HepG2 (cell line): ENCODE measurements at regions not wholly inside any gene's neighbourhood (a gene's known extent, or its start where the extent isn't known, plus 50 kb on each side); places are given as distances from the start of the nearest gene placed in this dataset.

Source experiments
- ATAD3A ChIP-seq: sonication (generic); formaldehyde crosslinking; IDR thresholded peaks from 2 replicates; pipeline ENCODE4 v1.4.0; 2020; ENCODE audit warnings: missing genetic modification reagents
- JARID2 ChIP-seq: sonication (generic); formaldehyde crosslinking; IDR thresholded peaks from 2 replicates; pipeline ENCODE4 v1.8.1; 2023; ENCODE audit warnings: missing genetic modification reagents, inconsistent platforms; ENCODE audit not compliant: insufficient replicate concordance
- NFIB ChIP-seq: sonication (generic); formaldehyde crosslinking; IDR thresholded peaks from 2 replicates; pipeline ENCODE4 v1.9.0; 2021; ENCODE audit warnings: missing genetic modification reagents, mild to moderate bottlenecking, borderline replicate concordance
- PCBP1 ChIP-seq: fragments of 200-400 bp; formaldehyde crosslinking; IDR thresholded peaks from 2 replicates; pipeline ENCODE4 v1.6.1; 2017; ENCODE audit warnings: mild to moderate bottlenecking, low read depth, low read length, borderline replicate concordance
- RFX5 ChIP-seq: IDR thresholded peaks from 2 replicates; pipeline ENCODE4 v1.6.1; 2011; ENCODE audit warnings: low read depth, low read length, improper control_type of control experiment
- RFXAP ChIP-seq: sonication (generic); formaldehyde crosslinking; IDR thresholded peaks from 2 replicates; pipeline ENCODE4 v1.4.0; 2020; ENCODE audit warnings: missing genetic modification reagents, borderline replicate concordance
- SALL2 ChIP-seq: sonication (generic); formaldehyde crosslinking; IDR thresholded peaks from 2 replicates; pipeline ENCODE4 v1.8.1; 2023; ENCODE audit warnings: mild to moderate bottlenecking, missing genetic modification reagents, inconsistent platforms
- ZBTB3 ChIP-seq: sonication (generic); formaldehyde crosslinking; IDR thresholded peaks from 2 replicates; pipeline ENCODE4 v1.4.0; 2020; ENCODE audit warnings: low read depth, mild to moderate bottlenecking, moderate library complexity, missing genetic modification reagents, borderline replicate concordance
- ZNF20 ChIP-seq: sonication (generic); formaldehyde crosslinking; IDR thresholded peaks from 2 replicates; pipeline ENCODE4 v1.4.0; 2020; ENCODE audit warnings: mild to moderate bottlenecking, moderate library complexity, missing genetic modification reagents
- ZNF615 ChIP-seq: sonication (generic); formaldehyde crosslinking; IDR thresholded peaks from 2 replicates; pipeline ENCODE4 v1.5.0; 2020; ENCODE audit warnings: mild to moderate bottlenecking, missing genetic modification reagents, borderline replicate concordance
- ZNF749 ChIP-seq: sonication (generic); formaldehyde crosslinking; IDR thresholded peaks from 2 replicates; pipeline ENCODE4 v1.8.0; 2022; ENCODE audit warnings: mild to moderate bottlenecking, missing genetic modification reagents, moderate library complexity, borderline replicate concordance
- ZNF777 ChIP-seq: sonication (generic); formaldehyde crosslinking; IDR thresholded peaks from 2 replicates; pipeline ENCODE4 v1.4.0; 2020; ENCODE audit warnings: missing genetic modification reagents
- ZNF790 ChIP-seq: sonication (generic); formaldehyde crosslinking; IDR thresholded peaks from 2 replicates; pipeline ENCODE4 v1.8.0; 2022; ENCODE audit warnings: missing genetic modification reagents, mild to moderate bottlenecking, borderline replicate concordance
- TF ChIP-seq, protein P1 (sequence below), 2 experiments: sonication (generic) in 1 of 2; formaldehyde crosslinking in 1 of 2; IDR thresholded peaks; 2 replicates each; pipeline versions ENCODE4 v1.6.1 to v1.9.0; 2014 to 2022; ENCODE audit warnings: antibody characterized with exemption in 1 of 2, borderline replicate concordance in 1 of 2, inconsistent platforms in 1 of 2, low read depth in 1 of 2, missing genetic modification reagents in 1 of 2
- TF ChIP-seq, protein P2 (sequence below): sonication (generic); formaldehyde crosslinking; IDR thresholded peaks from 2 replicates; pipeline ENCODE4 v1.4.0; 2020; ENCODE audit warnings: missing genetic modification reagents, borderline replicate concordance
- TF ChIP-seq, protein P3 (sequence below): sonication (generic); formaldehyde crosslinking; IDR thresholded peaks from 2 replicates; pipeline ENCODE4 v1.8.0; 2022; ENCODE audit warnings: mild to moderate bottlenecking, missing genetic modification reagents, moderate library complexity

DNA sequence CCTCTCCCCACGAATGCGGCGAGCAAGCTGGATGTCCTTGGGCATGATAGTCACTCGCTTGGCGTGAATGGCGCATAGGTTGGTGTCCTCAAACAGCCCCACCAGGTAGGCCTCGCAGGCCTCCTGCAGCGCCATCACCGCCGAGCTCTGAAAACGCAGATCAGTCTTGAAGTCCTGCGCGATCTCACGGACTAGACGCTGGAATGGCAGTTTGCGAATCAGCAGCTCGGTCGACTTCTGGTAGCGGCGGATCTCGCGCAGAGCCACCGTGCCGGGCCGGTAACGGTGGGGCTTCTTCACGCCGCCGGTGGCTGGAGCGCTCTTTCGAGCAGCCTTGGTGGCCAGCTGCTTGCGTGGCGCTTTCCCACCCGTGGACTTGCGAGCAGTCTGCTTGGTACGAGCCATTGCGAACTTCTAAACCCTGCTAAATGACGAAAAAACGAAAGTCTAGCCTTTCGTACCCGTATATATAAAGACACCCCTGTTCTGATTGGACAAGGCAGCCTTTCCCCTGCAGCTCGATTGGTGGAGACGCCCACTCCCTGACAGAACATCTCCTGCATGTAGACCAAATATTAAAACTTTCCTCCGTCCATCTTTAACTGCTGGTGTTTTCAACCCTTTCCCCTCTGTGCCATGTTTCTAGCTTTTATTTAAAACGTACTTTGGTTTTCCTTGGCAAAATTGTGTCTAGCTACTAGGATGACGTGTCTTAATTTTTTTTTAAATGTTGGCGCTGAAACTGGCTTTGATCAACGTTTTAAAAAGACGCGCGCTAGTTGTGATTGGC lies 109.8 kb downstream of the HFE start (continued):
- TF ChIP-seq ZNF790 (0 out of 2 replicates have a peak, but pooled peaks have one; percentile 62), PCBP1 (no peak), JARID2 (CRISPR knock-in tag) (peak; percentile 66), RFXAP (CRISPR knock-in tag) (peak; percentile 51; the same call in 1 of the 2 replicates), ZNF749 (0 out of 2 replicates have a peak, but pooled peaks have one; percentile 23), ZBTB3 (CRISPR knock-in tag) (0 out of 2 replicates have a peak, but pooled peaks have one; percentile 46), ZNF777 (peak; percentile 39), SALL2 (CRISPR knock-in tag) (peak; percentile 91), ZNF615 (CRISPR knock-in tag) (peak; percentile 73; the same call in 1 of the 2 replicates), ATAD3A (no peak), NFIB (peak; percentile 46; the same call in 1 of the 2 replicates), RFX5 (peak; percentile 66), ZNF20 (CRISPR knock-in tag) (0 out of 2 replicates have a peak, but pooled peaks have one; percentile 36)
- TF ChIP-seq, protein P1, sequence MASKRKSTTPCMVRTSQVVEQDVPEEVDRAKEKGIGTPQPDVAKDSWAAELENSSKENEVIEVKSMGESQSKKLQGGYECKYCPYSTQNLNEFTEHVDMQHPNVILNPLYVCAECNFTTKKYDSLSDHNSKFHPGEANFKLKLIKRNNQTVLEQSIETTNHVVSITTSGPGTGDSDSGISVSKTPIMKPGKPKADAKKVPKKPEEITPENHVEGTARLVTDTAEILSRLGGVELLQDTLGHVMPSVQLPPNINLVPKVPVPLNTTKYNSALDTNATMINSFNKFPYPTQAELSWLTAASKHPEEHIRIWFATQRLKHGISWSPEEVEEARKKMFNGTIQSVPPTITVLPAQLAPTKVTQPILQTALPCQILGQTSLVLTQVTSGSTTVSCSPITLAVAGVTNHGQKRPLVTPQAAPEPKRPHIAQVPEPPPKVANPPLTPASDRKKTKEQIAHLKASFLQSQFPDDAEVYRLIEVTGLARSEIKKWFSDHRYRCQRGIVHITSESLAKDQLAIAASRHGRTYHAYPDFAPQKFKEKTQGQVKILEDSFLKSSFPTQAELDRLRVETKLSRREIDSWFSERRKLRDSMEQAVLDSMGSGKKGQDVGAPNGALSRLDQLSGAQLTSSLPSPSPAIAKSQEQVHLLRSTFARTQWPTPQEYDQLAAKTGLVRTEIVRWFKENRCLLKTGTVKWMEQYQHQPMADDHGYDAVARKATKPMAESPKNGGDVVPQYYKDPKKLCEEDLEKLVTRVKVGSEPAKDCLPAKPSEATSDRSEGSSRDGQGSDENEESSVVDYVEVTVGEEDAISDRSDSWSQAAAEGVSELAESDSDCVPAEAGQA (IDR thresholded peaks at IDR 0.05; ENCODE audit: low read depth), result peak; percentile 59; the same call in 1 of the 2 replicates
- TF ChIP-seq, protein P1 (CRISPR knock-in tag; IDR thresholded peaks at IDR 0.05; ENCODE audit: borderline replicate concordance), result 0 out of 2 replicates have a peak, but pooled peaks have one; percentile 57
- TF ChIP-seq, protein P2, sequence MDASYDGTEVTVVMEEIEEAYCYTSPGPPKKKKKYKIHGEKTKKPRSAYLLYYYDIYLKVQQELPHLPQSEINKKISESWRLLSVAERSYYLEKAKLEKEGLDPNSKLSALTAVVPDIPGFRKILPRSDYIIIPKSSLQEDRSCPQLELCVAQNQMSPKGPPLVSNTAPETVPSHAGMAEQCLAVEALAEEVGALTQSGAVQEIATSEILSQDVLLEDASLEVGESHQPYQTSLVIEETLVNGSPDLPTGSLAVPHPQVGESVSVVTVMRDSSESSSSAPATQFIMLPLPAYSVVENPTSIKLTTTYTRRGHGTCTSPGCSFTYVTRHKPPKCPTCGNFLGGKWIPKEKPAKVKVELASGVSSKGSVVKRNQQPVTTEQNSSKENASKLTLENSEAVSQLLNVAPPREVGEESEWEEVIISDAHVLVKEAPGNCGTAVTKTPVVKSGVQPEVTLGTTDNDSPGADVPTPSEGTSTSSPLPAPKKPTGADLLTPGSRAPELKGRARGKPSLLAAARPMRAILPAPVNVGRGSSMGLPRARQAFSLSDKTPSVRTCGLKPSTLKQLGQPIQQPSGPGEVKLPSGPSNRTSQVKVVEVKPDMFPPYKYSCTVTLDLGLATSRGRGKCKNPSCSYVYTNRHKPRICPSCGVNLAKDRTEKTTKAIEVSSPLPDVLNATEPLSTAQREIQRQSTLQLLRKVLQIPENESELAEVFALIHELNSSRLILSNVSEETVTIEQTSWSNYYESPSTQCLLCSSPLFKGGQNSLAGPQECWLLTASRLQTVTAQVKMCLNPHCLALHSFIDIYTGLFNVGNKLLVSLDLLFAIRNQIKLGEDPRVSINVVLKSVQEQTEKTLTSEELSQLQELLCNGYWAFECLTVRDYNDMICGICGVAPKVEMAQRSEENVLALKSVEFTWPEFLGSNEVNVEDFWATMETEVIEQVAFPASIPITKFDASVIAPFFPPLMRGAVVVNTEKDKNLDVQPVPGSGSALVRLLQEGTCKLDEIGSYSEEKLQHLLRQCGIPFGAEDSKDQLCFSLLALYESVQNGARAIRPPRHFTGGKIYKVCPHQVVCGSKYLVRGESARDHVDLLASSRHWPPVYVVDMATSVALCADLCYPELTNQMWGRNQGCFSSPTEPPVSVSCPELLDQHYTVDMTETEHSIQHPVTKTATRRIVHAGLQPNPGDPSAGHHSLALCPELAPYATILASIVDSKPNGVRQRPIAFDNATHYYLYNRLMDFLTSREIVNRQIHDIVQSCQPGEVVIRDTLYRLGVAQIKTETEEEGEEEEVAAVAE (CRISPR knock-in tag), result peak; percentile 73; the same call in 1 of the 2 replicates
- TF ChIP-seq, protein P3, sequence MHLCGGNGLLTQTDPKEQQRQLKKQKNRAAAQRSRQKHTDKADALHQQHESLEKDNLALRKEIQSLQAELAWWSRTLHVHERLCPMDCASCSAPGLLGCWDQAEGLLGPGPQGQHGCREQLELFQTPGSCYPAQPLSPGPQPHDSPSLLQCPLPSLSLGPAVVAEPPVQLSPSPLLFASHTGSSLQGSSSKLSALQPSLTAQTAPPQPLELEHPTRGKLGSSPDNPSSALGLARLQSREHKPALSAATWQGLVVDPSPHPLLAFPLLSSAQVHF (CRISPR knock-in tag), result peak; percentile 80
